Hypothalamus (tissue), 51 donors: ENCODE measurements at regions not wholly inside any gene's neighbourhood (a gene's known extent, or its start where the extent isn't known, plus 50 kb on each side); places are given as distances from the start of the nearest gene placed in this dataset.
A peak's percentile ranks its signal among the peaks of the same experiment; 100 is the strongest.

Experiments
- DNase-seq, 51 donors: peaks; one replicate each; lab custom pipeline; 2025; lab: John Stamatoyannopoulos, UW

DNA sequence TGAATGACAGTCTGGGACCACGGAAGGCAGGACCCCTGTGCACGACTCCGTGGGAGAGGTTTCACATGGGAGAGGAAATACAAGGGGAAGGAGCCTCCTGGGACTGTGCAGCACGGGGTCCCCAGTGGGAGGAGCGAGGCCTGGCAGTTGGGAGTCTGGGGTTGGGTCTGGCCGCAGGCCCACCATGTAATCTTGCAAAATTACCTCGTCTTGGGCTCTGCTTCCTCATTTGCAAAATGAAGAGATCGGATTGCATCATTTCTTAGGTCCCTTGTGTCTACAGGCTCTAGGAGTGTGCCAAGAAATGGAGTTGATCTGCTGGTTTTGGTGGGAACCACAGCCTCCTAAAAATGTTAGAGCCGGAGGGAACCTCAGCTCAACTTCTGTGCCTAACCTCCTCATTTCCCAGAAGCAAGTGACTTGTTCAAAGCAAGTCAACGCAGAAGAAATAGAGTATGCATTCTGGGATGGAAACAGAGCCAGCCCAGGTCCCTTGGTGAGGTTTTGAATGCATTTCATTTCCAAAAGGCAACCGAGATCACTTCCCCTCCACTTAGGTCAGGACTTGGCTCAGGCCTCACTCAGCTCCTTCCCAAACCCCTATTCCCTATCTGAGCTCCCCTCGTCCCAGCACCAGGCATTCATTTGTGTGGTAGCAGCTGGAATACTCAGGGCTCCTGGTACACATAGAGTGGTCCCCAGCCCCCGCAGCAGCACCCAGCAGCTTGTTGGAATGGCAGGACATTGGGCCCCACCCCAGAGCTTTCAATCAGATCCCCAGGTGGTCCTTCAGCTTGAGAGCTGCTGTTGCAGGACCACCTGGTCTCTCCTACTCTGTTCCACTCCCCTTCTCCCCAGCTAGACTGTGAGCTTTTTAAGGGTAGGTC, 267.7 kb downstream of the XXYLT1 start:
- DNase-seq = peak in 2 of 51 donors; percentile 5 to 15

- DNase-seq = no peak
Observed at GRCh38 chr3:195003893-195004289, 267.1 kb downstream of the XXYLT1 start.

GRCh38 chr3:195004512-195005250, 266.3 kb downstream of the XXYLT1 start:
- no peak for DNase-seq

DNA sequence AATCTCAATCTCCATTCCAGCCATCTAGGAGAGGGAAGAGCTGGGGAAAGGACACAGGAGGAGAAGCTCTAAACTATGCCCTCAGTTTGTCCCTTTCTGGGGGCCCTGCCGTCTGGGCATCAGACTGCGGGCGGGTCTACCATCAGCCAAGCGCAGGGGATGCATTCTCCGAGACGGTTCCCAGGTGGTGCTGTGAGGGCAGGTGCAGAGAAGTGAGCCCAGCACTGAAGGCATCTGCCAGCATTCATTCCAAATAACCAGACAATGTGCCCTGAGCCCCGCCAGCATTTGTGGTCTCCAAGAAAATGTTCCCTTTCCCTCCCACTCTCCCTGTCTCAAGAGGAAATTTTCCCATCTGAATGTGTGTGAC, 265.7 kb downstream of the XXYLT1 start:
- DNase-seq = no peak

- no peak for DNase-seq
Observed at GRCh38 chr3:195005759-195006510, 265.0 kb downstream of the XXYLT1 start.

DNA sequence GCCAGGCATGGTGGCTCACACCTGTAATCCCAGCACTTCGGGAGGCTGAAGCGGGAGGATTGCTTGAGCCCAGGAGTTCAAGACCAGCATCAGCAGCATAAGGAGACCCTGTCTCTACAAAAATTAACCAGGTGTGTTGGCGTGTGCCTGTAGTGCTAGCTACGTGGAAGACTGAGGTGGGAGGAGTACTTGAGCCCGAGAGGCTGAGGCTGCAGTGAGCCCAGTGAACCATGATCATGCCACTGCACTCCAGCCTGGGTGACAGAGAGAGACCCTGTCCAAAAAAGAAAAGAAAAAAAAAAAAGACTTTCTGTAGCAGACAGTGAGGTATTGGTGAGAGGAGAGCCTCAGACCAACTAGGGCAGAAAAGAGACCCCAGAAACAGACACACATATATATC, 263.8 kb downstream of the XXYLT1 start:
- DNase-seq = no peak

DNA sequence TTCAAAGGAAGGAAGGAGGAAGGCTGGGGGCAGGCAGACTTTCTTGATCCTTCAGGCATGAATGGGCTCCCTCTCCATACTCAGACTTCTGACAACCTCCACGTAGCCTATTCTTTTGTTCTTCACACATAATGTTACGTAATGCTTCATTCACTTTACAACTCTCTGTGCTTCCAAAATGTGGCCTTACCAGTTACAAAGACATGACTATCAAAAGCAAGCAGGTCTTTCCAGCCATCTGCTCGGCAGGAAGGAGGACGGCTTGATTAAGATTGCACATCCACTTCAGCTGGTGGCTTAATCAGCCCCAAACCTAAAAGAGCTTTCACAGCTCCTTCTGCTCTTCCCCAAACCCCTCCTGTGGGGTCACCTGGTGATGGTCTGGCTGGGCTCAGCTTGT, 263.2 kb downstream of the XXYLT1 start:
- DNase-seq = no peak

DNA sequence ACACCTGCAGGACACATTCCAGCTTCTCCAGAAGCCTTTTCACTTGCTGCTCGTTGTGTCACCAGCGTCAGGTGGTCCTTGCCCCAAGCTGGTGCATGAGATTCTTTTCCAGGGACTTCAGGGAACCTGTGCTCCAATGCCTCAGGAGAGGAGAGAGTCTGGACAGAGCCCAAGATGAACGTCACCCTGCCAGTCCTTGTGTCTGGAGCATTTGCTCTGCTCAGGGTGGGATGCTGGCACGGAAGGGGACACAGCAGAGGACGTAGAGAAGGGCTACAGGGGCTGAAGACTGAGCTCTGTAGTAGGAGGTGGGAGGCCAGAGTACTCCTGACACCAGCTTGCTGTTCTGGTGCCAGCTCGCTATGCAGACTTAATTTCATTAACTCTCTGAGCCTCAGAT, 262.1 kb downstream of the XXYLT1 start:
- no peak for DNase-seq

DNA sequence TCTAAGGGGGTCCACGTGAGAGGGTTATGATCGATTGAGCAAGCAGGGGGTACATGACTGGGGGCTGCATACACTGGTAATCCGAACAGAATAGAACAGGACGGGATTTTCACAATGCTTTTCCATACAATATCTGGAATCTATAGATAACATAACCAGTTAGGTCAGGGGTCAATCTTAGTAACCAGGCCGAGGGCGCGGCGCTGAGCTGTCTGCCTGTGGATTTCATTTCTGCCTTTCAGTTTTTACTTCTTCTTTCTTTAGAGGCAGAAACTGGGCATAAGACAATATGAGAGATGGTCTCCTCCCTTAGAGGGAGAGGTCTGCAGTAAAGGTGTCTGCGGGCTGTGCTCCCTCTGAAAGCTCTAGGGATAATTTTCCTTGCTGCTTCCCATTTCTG, 261.3 kb downstream of the XXYLT1 start:
- no peak for DNase-seq

DNA sequence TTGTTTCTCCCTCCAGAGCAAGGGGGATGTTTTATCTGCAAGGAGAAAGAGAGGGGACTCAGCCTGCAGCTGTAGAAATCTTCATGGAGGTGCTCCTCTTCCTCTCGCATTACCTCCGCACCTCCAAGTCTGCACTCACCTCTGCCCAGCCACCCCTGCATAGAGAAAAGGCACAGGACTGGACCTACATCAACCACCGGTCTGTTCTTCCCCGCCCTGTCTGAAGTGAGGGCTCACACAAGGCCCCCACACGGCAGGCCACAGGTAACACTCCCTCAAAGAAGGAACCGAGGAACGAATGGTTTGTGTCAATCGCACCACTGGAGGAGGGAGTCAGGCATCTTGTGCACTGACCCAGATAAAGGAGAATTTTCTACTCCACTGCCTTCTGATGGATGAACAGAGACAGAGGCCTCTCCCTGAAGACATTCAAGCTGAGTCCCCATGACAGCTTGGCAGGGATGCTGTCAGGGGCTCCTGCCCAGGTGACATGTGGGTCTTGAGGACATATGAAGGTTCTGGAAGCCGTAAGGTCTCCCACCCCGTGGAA, 260.3 kb downstream of the XXYLT1 start:
- no peak for DNase-seq

DNA sequence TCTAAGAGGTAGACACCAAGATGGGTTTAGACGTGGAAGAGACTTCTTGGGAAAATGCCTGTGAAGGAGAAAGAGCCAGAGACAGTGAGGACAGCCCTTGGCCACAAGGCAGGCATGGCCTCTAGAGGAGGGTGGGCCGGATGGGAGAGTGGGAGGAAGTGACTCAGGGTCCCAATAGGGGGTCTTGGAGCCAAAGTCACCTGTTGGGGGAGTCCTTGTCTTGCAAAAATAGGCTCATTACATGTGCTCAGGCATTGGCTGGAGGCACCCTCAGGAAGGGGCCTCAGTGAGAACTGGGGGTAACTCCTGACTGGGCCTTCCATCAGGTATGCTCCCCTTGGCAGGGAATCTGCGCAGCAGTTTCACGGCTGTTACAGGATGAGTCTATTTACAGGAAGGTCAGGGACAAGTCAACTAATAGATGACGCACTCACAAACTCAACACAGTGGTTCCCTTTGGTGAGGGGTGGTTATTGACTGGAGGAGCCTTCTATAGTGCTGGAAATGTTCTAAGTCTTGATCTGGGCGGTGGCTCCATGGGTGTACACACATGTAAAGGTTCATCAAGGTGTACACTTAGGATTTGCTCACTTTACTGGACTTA, 259.6 kb downstream of the XXYLT1 start:
- no peak for DNase-seq

GRCh38 chr3:195012100-195012499, 258.9 kb downstream of the XXYLT1 start:
- DNase-seq = no peak

GRCh38 chr3:195012571-195012970, 258.4 kb downstream of the XXYLT1 start:
- no peak for DNase-seq

DNA sequence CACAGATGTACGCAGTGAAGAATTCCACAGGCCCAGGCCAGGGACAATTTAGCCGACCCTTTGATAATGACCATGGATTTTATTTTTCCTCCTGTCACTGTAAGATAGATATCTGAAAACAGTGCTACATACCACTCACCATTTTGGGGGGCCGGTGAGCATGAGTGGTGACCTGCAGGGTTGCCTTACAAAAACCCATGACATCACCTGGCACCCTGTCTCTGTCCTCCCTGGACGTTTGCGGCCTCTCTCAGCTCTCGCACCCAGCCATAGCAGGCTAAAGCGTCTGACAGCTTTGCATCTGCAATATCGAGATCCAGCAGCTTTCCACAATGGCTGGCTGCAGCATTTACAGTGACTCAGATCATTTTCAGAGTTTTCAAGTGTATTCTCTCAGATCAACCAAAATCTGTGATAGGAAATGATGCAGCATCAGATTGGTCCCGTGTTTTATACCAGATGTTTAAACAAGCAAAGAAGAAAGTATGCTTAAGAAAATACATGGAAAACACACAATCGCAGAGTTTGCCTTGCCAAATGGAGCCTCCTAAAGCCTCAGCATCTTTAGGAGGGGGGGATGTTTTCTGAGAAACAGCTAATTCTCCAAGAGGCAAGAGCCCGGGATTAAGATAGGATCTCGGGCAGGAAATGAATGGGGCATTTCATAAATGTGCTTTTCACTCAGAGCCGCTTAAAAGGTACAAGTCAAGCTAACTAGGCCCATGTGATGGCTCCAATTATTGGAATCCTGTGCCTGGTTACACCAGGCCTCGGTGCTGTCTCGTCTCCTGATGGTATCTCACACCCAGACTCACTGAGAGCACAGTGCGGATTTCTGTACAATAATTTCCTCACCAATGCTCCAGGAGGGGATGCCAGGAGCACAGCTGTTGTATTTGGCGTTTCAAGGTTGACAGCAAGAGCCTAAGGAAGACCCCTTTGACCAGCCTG, 257.3 kb downstream of the XXYLT1 start:
- DNase-seq = no peak

GRCh38 chr3:195015021-195015420, 255.9 kb downstream of the XXYLT1 start:
- no peak for DNase-seq

DNA sequence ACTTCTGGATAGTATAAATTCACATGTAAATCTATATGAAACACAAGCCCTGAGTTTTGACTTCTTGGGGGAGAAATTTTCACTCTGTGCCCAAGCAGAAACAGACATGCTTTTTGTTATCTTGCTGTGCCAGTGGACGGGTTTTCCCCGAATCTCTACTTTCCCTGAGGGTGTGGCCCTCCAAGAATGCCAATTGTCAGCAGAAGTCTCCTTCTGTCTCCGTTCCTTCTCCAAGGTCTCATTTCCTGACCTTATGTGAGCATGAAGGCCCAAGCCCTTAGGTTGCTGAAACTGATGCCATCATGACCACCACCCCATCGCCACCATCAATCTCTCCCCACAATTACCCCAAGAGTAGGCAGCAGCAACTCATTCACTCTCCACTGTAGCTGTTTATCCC, 253.8 kb downstream of the XXYLT1 start:
- DNase-seq = no peak
